GM12891 (cell line): ENCODE measurements at regions not wholly inside any gene's neighbourhood (a gene's known extent, or its start where the extent isn't known, plus 50 kb on each side); places are given as distances from the start of the nearest gene placed in this dataset.

ENCODE experiments used
- POLR2A ChIP-seq: IDR thresholded peaks from 2 replicates; pipeline ENCODE4 v1.6.1; 2011; ENCODE audit warnings: low read depth, low read length, control low read depth
- POLR2AphosphoS5 ChIP-seq: IDR thresholded peaks from 2 replicates; pipeline ENCODE4 v1.6.1; 2011; ENCODE audit warnings: low read depth, low read length, control low read depth

GRCh38 chr11:130528298-130529261 lies 80.1 kb downstream of the ADAMTS15 start:
- TF ChIP-seq POLR2AphosphoS5 (no peak), POLR2A (no peak)
